ENCODE measurements at regions not wholly inside any gene's neighbourhood (a gene's known extent, or its start where the extent isn't known, plus 50 kb on each side); places are given as distances from the start of the nearest gene placed in this dataset.
A peak's percentile ranks its signal among the peaks of the same experiment; 100 is the strongest.

GRCh38 chr6:47134476-47135189, 92.5 kb upstream of the ADGRF1 start (continued):
- no peak for TF ChIP-seq ZNF747 (CRISPR knock-in tag; IDR thresholded peaks at IDR 0.05; ENCODE audit: borderline replicate concordance)
- TF ChIP-seq ZFP82 (CRISPR knock-in tag; IDR thresholded peaks at IDR 0.05; ENCODE audit: borderline replicate concordance): no peak
- 0 out of 2 replicates have a peak, but pooled peaks have one; percentile 25 for TF ChIP-seq POGK (CRISPR knock-in tag; conservative IDR thresholded peaks at IDR 0.05)
- TF ChIP-seq BRF2 (CRISPR knock-in tag; IDR thresholded peaks at IDR 0.05): no peak
- peak; percentile 36; the same call in 1 of the 2 replicates for TF ChIP-seq SRF (IDR thresholded peaks at IDR 0.05; ENCODE audit: low read depth, low read length)
- TF ChIP-seq CEBPB (IDR thresholded peaks at IDR 0.05; ENCODE audit: borderline replicate concordance, low read depth, low read length): no peak
- TF ChIP-seq ZNF136 (CRISPR knock-in tag; IDR thresholded peaks at IDR 0.05; ENCODE audit: low read depth): no peak
- no peak for TF ChIP-seq ZNF850 (CRISPR knock-in tag; conservative IDR thresholded peaks at IDR 0.05)
- peak; percentile 100 for TF ChIP-seq FOXA3 (CRISPR knock-in tag; IDR thresholded peaks at IDR 0.05)
- TF ChIP-seq ASH2L (IDR thresholded peaks at IDR 0.05; ENCODE audit: insufficient read length, low read depth, low read length): peak; percentile 23
- no peak for TF ChIP-seq ZNF660 (CRISPR knock-in tag; IDR thresholded peaks at IDR 0.05; ENCODE audit: borderline replicate concordance, low read depth)
- TF ChIP-seq ZNF777 (CRISPR knock-in tag; IDR thresholded peaks at IDR 0.05): no peak
- TF ChIP-seq SMYD3 (CRISPR knock-in tag; IDR thresholded peaks at IDR 0.05): no peak
- no peak for TF ChIP-seq POLR2AphosphoS5 (IDR thresholded peaks at IDR 0.05; ENCODE audit: low read depth, low read length)
- no peak for TF ChIP-seq XBP1 (CRISPR knock-in tag; IDR thresholded peaks at IDR 0.05)
- TF ChIP-seq HOXA7 (CRISPR knock-in tag; IDR thresholded peaks at IDR 0.05): no peak
- TF ChIP-seq GZF1 (CRISPR knock-in tag; IDR thresholded peaks at IDR 0.05): no peak
- 0 out of 2 replicates have a peak, but pooled peaks have one; percentile 56 for TF ChIP-seq NAIF1 (CRISPR knock-in tag; IDR thresholded peaks at IDR 0.05; ENCODE audit: borderline replicate concordance)
